Body of pancreas (tissue), 4 donors: ENCODE measurements at regions not wholly inside any gene's neighbourhood (a gene's known extent, or its start where the extent isn't known, plus 50 kb on each side); places are given as distances from the start of the nearest gene placed in this dataset.

Source experiments
- ATAC-seq: fragments of 150-250 bp; one replicate; pipeline ENCODE4 v1.9.1; 2016
- DNase-seq, 4 donors: peaks; one replicate each; pipeline ENCODE4 v3.0.0-alpha.2; 2019
- H3K27ac ChIP-seq, 4 donors: fragments of 200-600 bp; sonication (generic); 1 replicate in 3 of 4; 2 replicates in 1 of 4; pipeline versions ENCODE4 v1.5.1 to v1.6.1; 2016 to 2019; ENCODE audit warnings: mild to moderate bottlenecking in 1 of 4, mixed read lengths in 1 of 4, moderate library complexity in 1 of 4
- H3K27me3 ChIP-seq, 2 donors: fragments of 200-600 bp; sonication (generic); one replicate each; pipeline ENCODE4 v1.6.0; 2016; ENCODE audit warnings: mild to moderate bottlenecking in 1 of 2
- H3K36me3 ChIP-seq, 2 donors: fragments of 200-600 bp; sonication (generic); replicated peaks in 1 of 2; 2 replicates each; pipeline ENCODE4 v1.5.1; 2016; ENCODE audit warnings: low read depth in 2 of 2; ENCODE audit not compliant: insufficient read depth in 1 of 2
- H3K4me1 ChIP-seq: fragments of 200-600 bp; sonication (generic); one replicate; pipeline ENCODE4 v1.6.0; 2016
- H3K4me3 ChIP-seq, 2 donors: fragments of 200-600 bp; sonication (generic); 1 replicate in 1 of 2; 2 replicates in 1 of 2; pipeline ENCODE4 v1.5.1; 2016 to 2019
- H3K9me3 ChIP-seq, 3 donors: fragments of 200-600 bp; sonication (generic); 1 replicate in 2 of 3; 2 replicates in 1 of 3; pipeline ENCODE4 v1.5.1; 2016
- POLR2A ChIP-seq, 3 donors: fragments of 450-650 bp; IDR thresholded peaks; one replicate each; pipeline ENCODE4 v1.6.1; 2016; ENCODE audit warnings: antibody characterized with exemption in 3 of 3, mild to moderate bottlenecking in 2 of 3
- WGBS, 2 donors: methylation state at CpG; one replicate each; pipeline ENCODE4 v1.1.5; 2017; 5-methylcytosine and 5-hydroxymethylcytosine counted together
- intact Hi-C: fragments of 100-400 bp; cut with DNase I; formaldehyde crosslinking; loops from one replicate; pipeline ENCODE4 v1.15.1; 2023
- TF ChIP-seq, protein P1 (sequence below), 7 experiments: fragments of 450-650 bp in 4 of 7; fragments of 200-600 bp in 3 of 7; sonication (generic) in 3 of 7; IDR thresholded peaks; one replicate each; pipeline ENCODE4 v1.5.1; 2016 to 2019; ENCODE audit warnings: antibody characterized with exemption in 7 of 7

GRCh38 chr7:85954961-85955360, 688.7 kb upstream of the GRM3 start:
- Histone ChIP-seq H3K4me3 (no peak overlapping the region), H3K27ac (no peak overlapping the region), H3K4me1 (no peaks in the 10 kb centered on the region), H3K9me3 (no peaks in the 10 kb centered on the region), H3K36me3 (no peaks in the 10 kb centered on the region), H3K27me3 (no peaks in the 10 kb centered on the region)
- intact Hi-C loops: no loop called here
- DNase-seq (no peak), ATAC-seq (no peak)
- no peak for TF ChIP-seq POLR2A (IDR thresholded peaks at IDR 0.05)
- TF ChIP-seq, protein P1, sequence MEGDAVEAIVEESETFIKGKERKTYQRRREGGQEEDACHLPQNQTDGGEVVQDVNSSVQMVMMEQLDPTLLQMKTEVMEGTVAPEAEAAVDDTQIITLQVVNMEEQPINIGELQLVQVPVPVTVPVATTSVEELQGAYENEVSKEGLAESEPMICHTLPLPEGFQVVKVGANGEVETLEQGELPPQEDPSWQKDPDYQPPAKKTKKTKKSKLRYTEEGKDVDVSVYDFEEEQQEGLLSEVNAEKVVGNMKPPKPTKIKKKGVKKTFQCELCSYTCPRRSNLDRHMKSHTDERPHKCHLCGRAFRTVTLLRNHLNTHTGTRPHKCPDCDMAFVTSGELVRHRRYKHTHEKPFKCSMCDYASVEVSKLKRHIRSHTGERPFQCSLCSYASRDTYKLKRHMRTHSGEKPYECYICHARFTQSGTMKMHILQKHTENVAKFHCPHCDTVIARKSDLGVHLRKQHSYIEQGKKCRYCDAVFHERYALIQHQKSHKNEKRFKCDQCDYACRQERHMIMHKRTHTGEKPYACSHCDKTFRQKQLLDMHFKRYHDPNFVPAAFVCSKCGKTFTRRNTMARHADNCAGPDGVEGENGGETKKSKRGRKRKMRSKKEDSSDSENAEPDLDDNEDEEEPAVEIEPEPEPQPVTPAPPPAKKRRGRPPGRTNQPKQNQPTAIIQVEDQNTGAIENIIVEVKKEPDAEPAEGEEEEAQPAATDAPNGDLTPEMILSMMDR (IDR thresholded peaks at IDR 0.05): no peak
- WGBS, 2 donors: 36% methylated on average over 3 of the region's 3 CpGs

GRCh38 chr7:85950871-85951270, 692.8 kb upstream of the GRM3 start:
- ATAC-seq: no peak
- H3K27me3 ChIP-seq: no peaks in the 10 kb centered on the region
- H3K27ac ChIP-seq: no peak overlapping the region
- TF ChIP-seq POLR2A (IDR thresholded peaks at IDR 0.05): no peak
- TF ChIP-seq, protein P1 (IDR thresholded peaks at IDR 0.05): no peak
- H3K36me3 ChIP-seq: no peaks in the 10 kb centered on the region
- intact Hi-C loops: no loop called here
- no peaks in the 10 kb centered on the region for H3K9me3 ChIP-seq
- 30 to 45% methylated on average over 1 of the region's 1 CpG for WGBS, 2 donors
- DNase-seq: no peak
- no peaks in the 10 kb centered on the region for H3K4me1 ChIP-seq
- no peak overlapping the region for H3K4me3 ChIP-seq

GRCh38 chr7:85950418-85950817, 693.3 kb upstream of the GRM3 start:
- H3K36me3 ChIP-seq: no peaks in the 10 kb centered on the region
- TF ChIP-seq POLR2A (IDR thresholded peaks at IDR 0.05): no peak
- TF ChIP-seq, protein P1 (IDR thresholded peaks at IDR 0.05): no peak
- ATAC-seq (no peak), DNase-seq (no peak)
- no peak overlapping the region for H3K4me3 ChIP-seq
- H3K27ac ChIP-seq: no peak overlapping the region
- H3K9me3 ChIP-seq: no peaks in the 10 kb centered on the region
- no peaks in the 10 kb centered on the region for H3K27me3 ChIP-seq
- 66 to 79% methylated on average over 3 of the region's 3 CpGs for WGBS, 2 donors
- intact Hi-C loops: no loop called here
- H3K4me1 ChIP-seq: no peaks in the 10 kb centered on the region

DNA sequence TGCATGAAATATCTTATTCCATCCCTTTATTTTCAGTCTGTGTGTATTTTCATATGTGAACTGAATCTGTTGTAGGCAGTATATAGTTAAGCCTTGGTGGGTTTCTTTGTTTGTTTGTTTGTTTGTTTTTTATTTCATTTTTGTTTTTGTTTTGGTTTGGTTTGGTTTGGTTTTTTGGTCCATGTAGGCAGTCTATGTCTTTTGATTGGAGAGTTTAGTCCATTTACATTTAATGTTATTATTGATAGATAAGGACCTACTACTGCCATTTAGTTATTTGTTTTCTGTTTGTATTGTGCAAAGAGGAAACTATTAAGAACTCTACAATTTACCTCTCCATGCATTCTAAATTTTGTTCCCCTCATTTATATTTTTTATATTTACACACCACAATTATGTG, 695.9 kb upstream of the GRM3 start:
- Histone ChIP-seq H3K4me1 (no peaks in the 10 kb centered on the region), H3K36me3 (no peaks in the 10 kb centered on the region), H3K4me3 (no peak overlapping the region), H3K27ac (no peak overlapping the region), H3K9me3 (no peaks in the 10 kb centered on the region), H3K27me3 (no peaks in the 10 kb centered on the region)
- DNase-seq (no peak), ATAC-seq (no peak)
- TF ChIP-seq, protein P1 (IDR thresholded peaks at IDR 0.05): no peak
- no peak for TF ChIP-seq POLR2A (IDR thresholded peaks at IDR 0.05)
- intact Hi-C loops: no loop called here

- no peaks in the 10 kb centered on the region for H3K4me1 ChIP-seq
- no peak for DNase-seq
- no peak for ATAC-seq
- H3K4me3 ChIP-seq: no peak overlapping the region
- no peak overlapping the region for H3K27ac ChIP-seq
- 26 to 35% methylated on average over 2 of the region's 2 CpGs for WGBS, 2 donors
- intact Hi-C loops: no loop called here
- no peaks in the 10 kb centered on the region for H3K27me3 ChIP-seq
- TF ChIP-seq POLR2A (IDR thresholded peaks at IDR 0.05): no peak
- TF ChIP-seq, protein P1 (IDR thresholded peaks at IDR 0.05): no peak
- no peaks in the 10 kb centered on the region for H3K36me3 ChIP-seq
- no peaks in the 10 kb centered on the region for H3K9me3 ChIP-seq
These were observed 702.9 kb upstream of the GRM3 start for GRCh38 chr7:85940798-85941197.
